SU-DHL-6 (cell line): ENCODE measurements at regions not wholly inside any gene's neighbourhood (a gene's known extent, or its start where the extent isn't known, plus 50 kb on each side); places are given as distances from the start of the nearest gene placed in this dataset.

Source experiments
- CTCF ChIP-seq: fragments of 200-600 bp; sonication (generic); IDR thresholded peaks from one replicate; pipeline ENCODE4 v1.5.1; 2017; ENCODE audit warnings: antibody characterized with exemption, mild to moderate bottlenecking, low read length, moderate library complexity; ENCODE audit not compliant: insufficient read depth, poor library complexity, severe bottlenecking
- EZH2phosphoT487 ChIP-seq: fragments of 200-600 bp; sonication (generic), shearing (Covaris generic); conservative IDR thresholded peaks from 2 replicates; pipeline ENCODE4 v1.6.1; 2018; ENCODE audit warnings: mild to moderate bottlenecking, antibody characterized with exemption, low read length, moderate library complexity, mixed read lengths

- TF ChIP-seq CTCF (no peak), EZH2phosphoT487 (no peak)
Observed at GRCh38 chr11:115769891-115770290, 265.7 kb upstream of the CADM1 start.
